ENCODE measurements at regions not wholly inside any gene's neighbourhood (a gene's known extent, or its start where the extent isn't known, plus 50 kb on each side); places are given as distances from the start of the nearest gene placed in this dataset.

DNA sequence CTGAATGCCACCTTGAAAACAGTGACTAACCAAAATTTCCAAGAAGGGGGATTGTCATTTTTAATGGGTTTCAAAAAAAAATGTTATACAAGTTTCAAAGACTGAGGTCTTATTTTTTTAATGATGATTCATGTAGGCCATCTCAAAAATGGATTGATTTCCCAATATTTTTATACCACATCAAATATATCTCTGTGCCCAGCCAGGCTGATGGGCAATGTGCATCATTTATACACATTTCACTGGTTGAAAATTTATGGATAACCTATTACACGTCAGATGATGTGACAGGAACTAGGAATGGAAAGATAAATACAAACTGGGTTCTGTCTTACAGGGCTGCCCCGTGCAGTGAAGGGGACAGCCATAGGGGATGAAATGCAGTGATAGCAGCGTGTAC, 112.7 kb upstream of the TMPO start:
- TF ChIP-seq, protein P1, sequence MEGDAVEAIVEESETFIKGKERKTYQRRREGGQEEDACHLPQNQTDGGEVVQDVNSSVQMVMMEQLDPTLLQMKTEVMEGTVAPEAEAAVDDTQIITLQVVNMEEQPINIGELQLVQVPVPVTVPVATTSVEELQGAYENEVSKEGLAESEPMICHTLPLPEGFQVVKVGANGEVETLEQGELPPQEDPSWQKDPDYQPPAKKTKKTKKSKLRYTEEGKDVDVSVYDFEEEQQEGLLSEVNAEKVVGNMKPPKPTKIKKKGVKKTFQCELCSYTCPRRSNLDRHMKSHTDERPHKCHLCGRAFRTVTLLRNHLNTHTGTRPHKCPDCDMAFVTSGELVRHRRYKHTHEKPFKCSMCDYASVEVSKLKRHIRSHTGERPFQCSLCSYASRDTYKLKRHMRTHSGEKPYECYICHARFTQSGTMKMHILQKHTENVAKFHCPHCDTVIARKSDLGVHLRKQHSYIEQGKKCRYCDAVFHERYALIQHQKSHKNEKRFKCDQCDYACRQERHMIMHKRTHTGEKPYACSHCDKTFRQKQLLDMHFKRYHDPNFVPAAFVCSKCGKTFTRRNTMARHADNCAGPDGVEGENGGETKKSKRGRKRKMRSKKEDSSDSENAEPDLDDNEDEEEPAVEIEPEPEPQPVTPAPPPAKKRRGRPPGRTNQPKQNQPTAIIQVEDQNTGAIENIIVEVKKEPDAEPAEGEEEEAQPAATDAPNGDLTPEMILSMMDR (IDR thresholded peaks at IDR 0.05; ENCODE audit: extremely low read depth, missing control alignments): no peak
- no peak for DNase-seq (ENCODE audit: low spot score)

DNA sequence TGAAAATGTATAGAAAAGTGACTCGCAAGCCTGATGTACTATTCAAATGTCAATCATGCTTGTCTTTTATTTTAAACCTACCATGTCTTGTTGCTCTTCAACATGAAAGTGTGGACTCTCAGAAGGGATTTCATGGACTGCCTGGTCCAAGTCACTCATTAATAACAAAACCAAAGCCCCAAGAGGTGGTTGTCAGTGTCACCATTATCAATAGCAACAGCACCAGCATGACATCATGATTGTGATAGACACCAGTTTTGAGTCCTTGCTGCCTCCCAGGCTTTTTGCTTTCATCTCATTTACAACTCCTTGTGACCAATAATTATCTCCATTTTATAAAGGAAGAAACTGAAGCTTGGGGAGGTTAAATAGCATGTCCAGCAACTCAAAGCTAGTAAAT, 112.0 kb upstream of the TMPO start:
- TF ChIP-seq, protein P1 (IDR thresholded peaks at IDR 0.05; ENCODE audit: extremely low read depth, missing control alignments): no peak
- DNase-seq (ENCODE audit: low spot score): no peak

DNA sequence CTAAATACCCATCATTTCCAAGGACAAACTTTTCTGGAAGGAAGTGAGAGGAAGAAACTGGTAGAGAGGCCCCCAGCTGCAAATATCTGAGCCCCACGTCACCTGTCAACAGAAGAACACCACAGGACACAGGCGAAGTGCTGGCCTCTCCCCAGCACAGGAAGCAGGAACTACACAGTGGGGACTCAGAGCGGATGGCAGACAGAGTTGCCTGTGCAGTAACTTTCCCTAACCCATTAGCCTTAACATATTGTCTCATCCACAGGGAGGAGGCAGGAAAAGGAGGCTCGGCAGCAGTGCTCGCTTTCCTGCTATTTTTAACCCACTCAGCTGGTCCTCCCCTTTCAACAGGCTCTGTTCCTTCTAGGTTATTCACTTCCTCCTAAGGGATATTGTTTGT, 111.5 kb upstream of the TMPO start:
- TF ChIP-seq, protein P1 (IDR thresholded peaks at IDR 0.05; ENCODE audit: extremely low read depth, missing control alignments): no peak

DNA sequence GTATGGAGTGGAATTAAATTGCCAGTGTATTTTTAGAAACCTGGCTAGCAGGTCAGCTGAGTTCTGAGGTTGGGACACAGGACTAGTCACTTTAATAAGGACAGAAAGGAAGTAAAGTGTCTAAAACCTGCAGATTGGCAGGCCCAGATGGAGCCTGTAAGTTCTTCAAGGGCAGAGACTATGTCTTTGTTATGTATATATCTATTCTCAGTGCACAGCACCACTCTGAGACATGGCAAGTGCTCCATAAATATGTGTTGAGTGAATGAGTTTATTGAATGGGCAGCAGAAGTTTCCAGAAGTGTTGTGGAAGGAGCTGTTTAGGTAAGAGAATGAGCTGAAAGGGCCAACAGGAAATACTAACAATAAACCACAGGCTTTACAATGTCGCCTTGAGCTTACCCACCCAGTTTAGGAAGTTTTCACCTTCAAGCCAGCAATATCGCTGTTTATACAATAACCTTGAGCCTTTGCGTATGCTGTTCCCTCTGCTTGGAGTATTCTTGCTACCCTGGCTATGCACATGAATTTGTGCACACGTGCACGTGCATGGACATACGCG, 109.5 kb upstream of the TMPO start:
- TF ChIP-seq, protein P1 (IDR thresholded peaks at IDR 0.05; ENCODE audit: extremely low read depth, missing control alignments): no peak
- DNase-seq (ENCODE audit: low spot score): no peak

More for the DNA sequence above, 111.5 kb upstream of the TMPO start:
- peak; percentile 11 for DNase-seq (ENCODE audit: low spot score)

DNA sequence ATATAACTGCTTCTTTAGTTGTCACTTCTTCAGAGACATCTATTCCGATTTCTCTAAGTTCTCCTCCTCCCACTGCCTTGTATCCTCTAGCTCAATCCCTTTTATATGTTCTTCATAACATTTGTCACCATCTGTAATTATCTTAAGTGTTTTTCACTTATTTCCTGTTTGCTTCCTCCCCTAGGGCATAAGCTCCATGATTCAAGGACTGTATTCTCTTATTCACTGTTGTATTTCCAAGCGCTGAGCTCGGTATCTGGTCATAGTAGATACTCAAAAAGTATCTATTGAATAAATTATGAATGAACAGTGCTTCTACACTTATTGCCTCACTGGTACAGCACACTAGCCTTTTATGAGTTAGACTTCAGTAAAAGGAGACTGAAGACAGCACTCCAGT, 109.0 kb upstream of the TMPO start:
- TF ChIP-seq, protein P1 (IDR thresholded peaks at IDR 0.05; ENCODE audit: extremely low read depth, missing control alignments): no peak
- no peak for DNase-seq (ENCODE audit: low spot score)

DNA sequence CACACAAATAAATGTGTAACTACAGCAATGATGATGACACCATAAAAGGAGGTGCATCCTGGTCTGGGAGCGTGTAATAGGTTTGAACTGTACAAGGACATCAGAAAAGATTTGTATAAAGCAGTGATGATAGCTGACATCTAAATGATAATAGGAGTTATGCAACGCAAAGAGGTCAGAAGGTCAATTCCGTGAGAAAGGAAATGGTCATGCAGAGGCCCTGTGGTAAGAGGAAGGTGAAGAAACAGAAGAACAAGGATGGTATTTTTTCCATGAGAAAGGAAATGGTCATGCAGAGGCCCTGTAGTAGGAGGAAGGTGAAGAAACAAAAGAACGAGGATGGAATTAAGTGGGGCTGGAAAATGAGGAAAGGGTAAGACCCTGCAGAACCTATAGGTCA, 106.7 kb upstream of the TMPO start:
- DNase-seq (ENCODE audit: low spot score): no peak
- TF ChIP-seq, protein P1 (IDR thresholded peaks at IDR 0.05; ENCODE audit: extremely low read depth, missing control alignments): no peak

DNA sequence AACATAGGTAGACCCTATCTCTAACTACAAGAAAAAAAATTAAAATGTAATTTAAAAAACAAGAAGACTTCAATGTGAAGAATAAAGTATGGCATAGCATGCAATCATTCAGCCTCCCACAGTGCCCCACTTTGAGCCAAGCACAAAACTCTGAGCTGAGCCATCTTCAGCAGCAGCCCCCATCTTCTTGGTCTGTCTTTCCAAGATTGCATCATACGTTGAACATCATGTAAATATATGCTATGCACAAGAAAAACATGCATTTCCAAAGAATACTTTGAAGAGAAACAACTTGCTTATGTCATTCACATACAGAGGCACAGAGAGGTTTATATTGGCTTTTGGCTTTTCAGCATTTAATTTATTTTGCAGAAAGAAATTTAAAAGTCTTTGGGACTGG, 105.8 kb upstream of the TMPO start:
- TF ChIP-seq, protein P1 (IDR thresholded peaks at IDR 0.05; ENCODE audit: extremely low read depth, missing control alignments): no peak
- DNase-seq (ENCODE audit: low spot score): no peak
